HCT116 (cell line): ENCODE measurements at regions not wholly inside any gene's neighbourhood (a gene's known extent, or its start where the extent isn't known, plus 50 kb on each side); places are given as distances from the start of the nearest gene placed in this dataset.

Experiments
- ATAC-seq: fragments of 200-7000 bp; cut with Tn5 transposase; 2 replicates; pipeline ENCODE4 v1.9.1; 2020; ENCODE audit warnings: mild to moderate bottlenecking, moderate library complexity
- BruUV-seq: library from RNA; stranded (reverse); fragments of 400-500 nt; replicated peaks from 2 replicates; lab custom pipeline; 2021; lab: Mats Ljungman, UMichigan
- CTCF ChIA-PET: fragments of 300-600 bp; sonication (Branson Sonifier 250); formaldehyde crosslinking; loops from one replicate; lab custom pipeline; 2021; ENCODE audit warnings: antibody characterized with exemption; lab: Charles Lee
- POLR2A ChIA-PET: fragments of 300-600, 350-600 bp; sonication (Branson Sonifier 250); formaldehyde crosslinking; loops from one replicate; lab custom pipeline; 2021; ENCODE audit warnings: antibody characterized with exemption; lab: Charles Lee
- RAD21 ChIA-PET, 2 experiments: fragments of 300-600 bp; sonication (Branson Sonifier 250); formaldehyde crosslinking; loops; one replicate each; lab custom pipeline; 2023; ENCODE audit warnings: low total read pairs in 2 of 2; ENCODE audit not compliant: uncharacterized antibody in 2 of 2, unreplicated experiment in 2 of 2, low non-redundant PET in 1 of 2; lab: Charles Lee
- DNase-seq: peaks from one replicate; pipeline ENCODE4 v3.0.0-alpha.2; 2010; ENCODE audit warnings: low read depth, low spot score
- H2AFZ ChIP-seq: fragments of 200-600 bp; shearing (Covaris generic), sonication (generic); 2 replicates; pipeline ENCODE4 v1.6.1; 2017; ENCODE audit warnings: low read depth, mixed run types, mixed read lengths, antibody characterized with exemption, low read length; ENCODE audit not compliant: poor library complexity, severe bottlenecking
- H3K27ac ChIP-seq: 2 replicates; pipeline ENCODE4 v1.5.1; 2012; ENCODE audit warnings: low read depth, low read length
- H3K27me3 ChIP-seq: fragments of 200-600 bp; sonication (generic); 2 replicates; pipeline ENCODE4 v1.6.1; 2016; ENCODE audit warnings: mixed run types, low read length, mixed read lengths; ENCODE audit not compliant: insufficient read depth
- H3K36me3 ChIP-seq, 2 experiments: fragments of 200-500 bp in 1 of 2; fragments of 200-600 bp in 1 of 2; sonication (Bioruptor generic) in 1 of 2; sonication (generic) in 1 of 2; 2 replicates each; pipeline versions ENCODE4 v1.5.1 to v1.6.1; 2014 to 2016; ENCODE audit warnings: low read length in 2 of 2, inconsistent platforms in 1 of 2, mixed read lengths in 1 of 2, mixed run types in 1 of 2; ENCODE audit not compliant: insufficient read depth in 2 of 2, control insufficient read depth in 1 of 2
- H3K4me1 ChIP-seq, 2 experiments: fragments of 200-600 bp in 1 of 2; sonication (generic) in 1 of 2; 2 replicates each; pipeline versions ENCODE4 v1.5.1 to v1.6.1; 2012 to 2017; ENCODE audit warnings: low read length in 2 of 2, inconsistent platforms in 1 of 2, mild to moderate bottlenecking in 1 of 2, mixed read lengths in 1 of 2, mixed run types in 1 of 2, moderate library complexity in 1 of 2; ENCODE audit not compliant: insufficient read depth in 2 of 2, control insufficient read depth in 1 of 2
- H3K4me2 ChIP-seq: fragments of 200-600 bp; sonication (generic); 2 replicates; pipeline ENCODE4 v1.6.1; 2017; ENCODE audit warnings: mixed run types, low read length, mixed read lengths
- H3K4me3 ChIP-seq, 2 experiments: fragments of 200-600 bp in 1 of 2; sonication (generic) in 1 of 2; replicated peaks in 1 of 2; 2 replicates each; pipeline ENCODE4 v1.5.1; 2011 to 2016; ENCODE audit warnings: low read length in 2 of 2, control low read depth in 1 of 2, low read depth in 1 of 2, mild to moderate bottlenecking in 1 of 2, mixed read lengths in 1 of 2, mixed run types in 1 of 2
- H3K79me2 ChIP-seq: fragments of 200-600 bp; sonication (generic); 2 replicates; pipeline ENCODE4 v1.6.1; 2017; ENCODE audit warnings: mild to moderate bottlenecking, mixed run types, low read length, moderate library complexity, mixed read lengths; ENCODE audit not compliant: insufficient read depth
- H3K9ac ChIP-seq: fragments of 200-600 bp; sonication (generic); 2 replicates; pipeline ENCODE4 v1.6.1; 2016; ENCODE audit warnings: low read length, mixed read lengths
- H3K9me2 ChIP-seq: fragments of 200-600 bp; sonication (generic), shearing (Covaris generic); 2 replicates; pipeline ENCODE4 v1.6.1; 2017; ENCODE audit warnings: mixed run types, mild to moderate bottlenecking, moderate library complexity; ENCODE audit not compliant: insufficient read depth
- H3K9me3 ChIP-seq, 2 experiments: fragments of 200-500 bp in 1 of 2; fragments of 200-600 bp in 1 of 2; sonication (Bioruptor generic) in 1 of 2; sonication (generic) in 1 of 2; 2 replicates each; pipeline ENCODE4 v1.6.1; 2014 to 2017; ENCODE audit warnings: low read length in 2 of 2, mixed read lengths in 2 of 2, inconsistent platforms in 1 of 2, low read depth in 1 of 2, mild to moderate bottlenecking in 1 of 2, mixed run types in 1 of 2, moderate library complexity in 1 of 2; ENCODE audit not compliant: control insufficient read depth in 1 of 2, insufficient read depth in 1 of 2
- H4K20me1 ChIP-seq: fragments of 200-600 bp; sonication (generic), shearing (Covaris generic); 2 replicates; pipeline ENCODE4 v1.6.1; 2017; ENCODE audit warnings: mixed run types, mild to moderate bottlenecking, moderate library complexity; ENCODE audit not compliant: insufficient read depth
- CBX3 ChIP-seq: IDR thresholded peaks from 2 replicates; pipeline ENCODE4 v1.6.1; 2012; ENCODE audit warnings: low read depth
- ELF1 ChIP-seq: IDR thresholded peaks from 2 replicates; pipeline ENCODE4 v1.6.1; 2012; ENCODE audit warnings: low read depth, borderline replicate concordance
- FOSL1 ChIP-seq: IDR thresholded peaks from 2 replicates; pipeline ENCODE4 v1.6.1; 2012; ENCODE audit warnings: low read depth
- POLR2AphosphoS5 ChIP-seq: IDR thresholded peaks from 2 replicates; pipeline ENCODE4 v1.6.1; 2011; ENCODE audit warnings: mild to moderate bottlenecking, low read depth, low read length, moderate library complexity
- RAD21 ChIP-seq: IDR thresholded peaks from 2 replicates; pipeline ENCODE4 v1.6.1; 2012; ENCODE audit warnings: low read depth, mild to moderate bottlenecking
- SIN3A ChIP-seq: IDR thresholded peaks from 2 replicates; pipeline ENCODE4 v1.6.1; 2012; ENCODE audit warnings: low read depth
- SRF ChIP-seq: IDR thresholded peaks from 2 replicates; pipeline ENCODE4 v1.6.1; 2012; ENCODE audit warnings: low read depth
- ZFX ChIP-seq: fragments of 450-650 bp; IDR thresholded peaks from 2 replicates; pipeline ENCODE4 v1.6.1; 2017
- intact Hi-C: fragments of 100-400 bp; cut with micrococcal nuclease; formaldehyde crosslinking; loops from 2 replicates; pipeline ENCODE4 v1.10.0; 2022
- TF ChIP-seq, protein P1 (sequence below): IDR thresholded peaks from 2 replicates; pipeline ENCODE4 v1.6.1; 2011; ENCODE audit warnings: mild to moderate bottlenecking, low read length, moderate library complexity; ENCODE audit not compliant: insufficient replicate concordance; ENCODE audit errors: extremely low read depth

DNA sequence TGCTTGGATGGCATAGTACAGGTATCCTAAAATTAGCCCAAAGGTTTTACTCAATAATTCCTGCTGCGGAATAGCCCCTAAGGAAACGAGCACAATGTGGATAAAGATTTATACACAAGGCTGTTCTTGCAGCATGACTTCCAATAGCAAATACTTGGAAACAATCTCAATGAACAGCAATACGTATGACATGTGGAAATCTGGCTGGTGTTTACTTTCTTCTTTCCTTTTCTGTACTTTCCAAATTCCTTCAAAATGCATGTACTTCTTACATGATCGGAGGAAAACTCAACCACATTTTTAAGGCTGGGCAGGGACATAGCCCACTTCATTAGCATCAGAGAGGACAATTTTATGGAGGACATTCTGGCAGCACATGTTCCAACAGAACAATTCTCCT, 86.6 kb downstream of the C16orf95 start:
- no peak overlapping the region for H2AFZ ChIP-seq
- RAD21 ChIA-PET: no interaction called here
- H3K4me3 ChIP-seq: no peak overlapping the region
- no peaks in the 10 kb centered on the region for H3K36me3 ChIP-seq
- intact Hi-C loops: no loop called here
- CTCF ChIA-PET: no interaction called here
- H3K4me2 ChIP-seq: no peak overlapping the region
- H3K9ac ChIP-seq: no peak overlapping the region
- H3K79me2 ChIP-seq: no peaks in the 10 kb centered on the region
- no peak for DNase-seq
- POLR2A ChIA-PET: no interaction called here
- no peak overlapping the region for H3K27ac ChIP-seq
- ATAC-seq: no peak
- TF ChIP-seq FOSL1: no peak
- H3K9me3 ChIP-seq: peaks cover 0 to 10% of the 10 kb centered on the region in 2 experiments; a peak in 1 of 4 replicates
- BruUV-seq: no TSS peak
- no peaks in the 10 kb centered on the region for H3K4me1 ChIP-seq
- no peaks in the 10 kb centered on the region for H3K9me2 ChIP-seq
- no peaks in the 10 kb centered on the region for H4K20me1 ChIP-seq
- no peaks in the 10 kb centered on the region for H3K27me3 ChIP-seq

DNA sequence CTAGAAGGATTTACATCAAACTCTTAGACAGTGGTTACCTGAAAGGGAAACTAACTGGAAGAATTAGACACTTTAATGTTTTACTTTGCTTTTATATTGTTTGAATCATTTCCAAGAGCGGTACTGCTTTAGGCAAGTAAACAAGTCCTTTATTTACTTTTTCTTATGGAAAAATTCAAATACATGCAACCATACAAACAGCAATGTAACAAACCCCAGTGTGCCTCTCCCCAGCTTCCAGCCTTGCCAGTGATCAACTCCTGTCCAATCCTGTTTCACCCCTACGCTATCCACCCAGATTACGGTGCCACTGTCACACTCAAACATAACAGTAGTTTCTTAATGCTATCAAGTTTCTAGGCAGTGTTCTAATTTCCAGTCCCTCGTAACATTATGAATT, 85.9 kb downstream of the C16orf95 start:
- POLR2A ChIA-PET: no interaction called here
- no peak overlapping the region for H3K4me2 ChIP-seq
- no peaks in the 10 kb centered on the region for H3K36me3 ChIP-seq
- TF ChIP-seq SIN3A: no peak
- no peak for TF ChIP-seq CBX3
- TF ChIP-seq, protein P1, sequence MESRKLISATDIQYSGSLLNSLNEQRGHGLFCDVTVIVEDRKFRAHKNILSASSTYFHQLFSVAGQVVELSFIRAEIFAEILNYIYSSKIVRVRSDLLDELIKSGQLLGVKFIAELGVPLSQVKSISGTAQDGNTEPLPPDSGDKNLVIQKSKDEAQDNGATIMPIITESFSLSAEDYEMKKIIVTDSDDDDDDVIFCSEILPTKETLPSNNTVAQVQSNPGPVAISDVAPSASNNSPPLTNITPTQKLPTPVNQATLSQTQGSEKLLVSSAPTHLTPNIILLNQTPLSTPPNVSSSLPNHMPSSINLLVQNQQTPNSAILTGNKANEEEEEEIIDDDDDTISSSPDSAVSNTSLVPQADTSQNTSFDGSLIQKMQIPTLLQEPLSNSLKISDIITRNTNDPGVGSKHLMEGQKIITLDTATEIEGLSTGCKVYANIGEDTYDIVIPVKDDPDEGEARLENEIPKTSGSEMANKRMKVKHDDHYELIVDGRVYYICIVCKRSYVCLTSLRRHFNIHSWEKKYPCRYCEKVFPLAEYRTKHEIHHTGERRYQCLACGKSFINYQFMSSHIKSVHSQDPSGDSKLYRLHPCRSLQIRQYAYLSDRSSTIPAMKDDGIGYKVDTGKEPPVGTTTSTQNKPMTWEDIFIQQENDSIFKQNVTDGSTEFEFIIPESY: no peak
- no peak for TF ChIP-seq SRF
- TF ChIP-seq POLR2AphosphoS5: no peak
- TF ChIP-seq ZFX: no peak
- no peak for TF ChIP-seq ELF1
- TF ChIP-seq RAD21: no peak
- no peaks in the 10 kb centered on the region for H3K9me2 ChIP-seq
- intact Hi-C loops: no loop called here
- no peaks in the 10 kb centered on the region for H4K20me1 ChIP-seq
- no peak overlapping the region for H3K4me3 ChIP-seq
- CTCF ChIA-PET: no interaction called here
- H3K27me3 ChIP-seq: no peaks in the 10 kb centered on the region
- DNase-seq (no peak), ATAC-seq (no peak)
- H3K79me2 ChIP-seq: no peaks in the 10 kb centered on the region
- peaks cover 0 to 10% of the 10 kb centered on the region in 2 experiments; a peak in 1 of 4 replicates for H3K9me3 ChIP-seq
- no peak overlapping the region for H2AFZ ChIP-seq
- no peak overlapping the region for H3K27ac ChIP-seq
- RAD21 ChIA-PET: no interaction called here
- H3K9ac ChIP-seq: no peak overlapping the region
- no TSS peak for BruUV-seq
- no peaks in the 10 kb centered on the region for H3K4me1 ChIP-seq
